GM18861 (cell line): ENCODE measurements at regions not wholly inside any gene's neighbourhood (a gene's known extent, or its start where the extent isn't known, plus 50 kb on each side); places are given as distances from the start of the nearest gene placed in this dataset.
"Not testable (repeated sequence)": the region's sequence is repeated elsewhere in the genome, so short reads cannot be mapped to it uniquely, and the experiment has no call there.

Source experiments
- ATAC-seq: cut with Tn5 transposase; IDR thresholded peaks from one replicate; pipeline ENCODE4 v1.9.1; 2021; ENCODE audit not compliant: unreplicated experiment

DNA sequence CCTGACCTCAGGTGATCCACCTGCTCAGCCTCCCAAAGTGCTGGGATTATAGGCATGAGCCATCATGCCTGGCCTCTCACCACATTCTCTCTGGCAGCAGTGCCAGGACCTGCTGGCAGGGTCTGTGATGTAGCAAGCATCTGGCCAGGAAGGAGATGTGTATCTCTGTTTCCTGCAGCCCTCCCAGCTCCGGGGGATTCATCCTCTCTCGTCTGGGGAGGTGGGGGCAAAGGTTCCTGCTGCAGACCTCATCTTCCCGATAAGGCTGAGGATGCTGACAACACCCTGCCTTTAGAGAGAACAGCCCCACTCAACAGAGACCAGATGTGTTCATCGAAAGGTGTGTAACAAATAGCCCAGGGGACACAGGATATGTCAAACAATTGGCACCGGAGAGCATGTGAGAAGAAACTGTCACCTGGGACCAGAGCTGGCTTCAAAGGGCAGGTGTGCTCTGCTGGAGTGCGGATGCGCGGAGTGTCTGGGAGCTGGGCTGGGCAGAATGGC is 54.8 kb upstream of the SEC14L1 start:
- no peak for ATAC-seq

DNA sequence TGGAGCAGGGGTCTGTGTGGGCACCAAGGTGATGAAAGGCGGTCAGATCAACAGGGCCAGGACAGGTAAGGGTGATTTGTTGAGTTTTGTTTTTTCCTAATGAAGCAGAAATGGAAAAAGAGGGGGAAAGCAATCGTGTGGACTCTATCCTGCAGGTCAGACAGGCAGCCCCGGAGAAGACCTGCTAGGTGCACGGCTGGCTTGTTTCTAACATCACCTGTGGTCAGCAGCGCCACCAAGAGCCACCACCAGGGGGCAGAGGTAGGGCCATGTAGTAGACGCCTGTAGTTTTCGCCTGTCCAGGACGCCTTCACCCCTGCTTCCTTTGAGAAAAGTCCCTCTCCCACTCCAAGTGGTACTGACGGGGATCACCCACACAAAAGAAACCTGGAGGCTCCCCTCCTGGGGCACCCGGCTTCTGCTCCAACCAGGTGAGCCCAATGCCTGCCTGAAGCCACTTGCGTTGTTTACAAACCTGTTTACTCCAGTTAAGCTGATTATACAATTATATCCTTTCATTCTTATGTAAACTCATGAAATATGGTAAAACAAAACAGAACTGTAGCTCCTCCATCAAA is 54.2 kb upstream of the SEC14L1 start:
- peak; percentile 37 for ATAC-seq

DNA sequence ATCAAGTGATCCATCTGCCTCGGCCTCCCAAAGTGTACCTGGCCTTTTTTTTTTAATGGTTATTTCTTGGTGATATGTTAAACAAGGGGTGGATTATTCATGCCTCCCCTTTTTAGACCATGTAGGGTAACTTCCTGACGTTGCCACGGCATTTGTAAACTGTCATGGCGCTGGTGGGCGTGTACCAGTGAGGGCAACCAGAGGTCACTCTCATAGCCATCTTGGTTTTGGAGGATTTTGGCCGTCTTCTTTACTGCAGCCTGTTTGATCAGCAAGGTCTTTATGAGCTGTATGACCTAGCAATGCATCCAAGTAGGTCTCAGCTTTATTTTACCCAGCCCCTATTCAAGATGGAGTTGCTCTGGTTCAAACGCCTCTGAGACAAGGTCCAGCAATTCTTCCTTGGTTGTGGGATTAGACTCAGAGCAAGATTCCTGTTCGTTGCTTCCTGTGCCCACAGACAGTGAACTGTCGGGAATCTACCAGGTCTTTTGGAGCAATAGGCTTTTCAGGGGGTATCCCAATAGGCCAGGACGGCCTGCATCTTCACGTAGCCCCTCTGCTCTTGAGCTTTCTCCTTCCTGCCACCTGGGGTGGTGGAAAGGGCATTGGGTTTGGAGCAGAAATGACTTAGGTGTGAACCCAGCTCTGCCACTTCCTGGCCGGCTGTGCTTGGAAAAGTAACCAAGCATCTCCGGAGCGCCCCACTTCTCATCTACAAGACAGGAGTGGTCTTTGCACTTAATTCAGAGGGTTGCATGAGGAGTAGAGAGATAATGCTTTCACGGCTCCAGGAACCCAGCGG is 52.9 kb upstream of the SEC14L1 start:
- ATAC-seq = no peak

DNA sequence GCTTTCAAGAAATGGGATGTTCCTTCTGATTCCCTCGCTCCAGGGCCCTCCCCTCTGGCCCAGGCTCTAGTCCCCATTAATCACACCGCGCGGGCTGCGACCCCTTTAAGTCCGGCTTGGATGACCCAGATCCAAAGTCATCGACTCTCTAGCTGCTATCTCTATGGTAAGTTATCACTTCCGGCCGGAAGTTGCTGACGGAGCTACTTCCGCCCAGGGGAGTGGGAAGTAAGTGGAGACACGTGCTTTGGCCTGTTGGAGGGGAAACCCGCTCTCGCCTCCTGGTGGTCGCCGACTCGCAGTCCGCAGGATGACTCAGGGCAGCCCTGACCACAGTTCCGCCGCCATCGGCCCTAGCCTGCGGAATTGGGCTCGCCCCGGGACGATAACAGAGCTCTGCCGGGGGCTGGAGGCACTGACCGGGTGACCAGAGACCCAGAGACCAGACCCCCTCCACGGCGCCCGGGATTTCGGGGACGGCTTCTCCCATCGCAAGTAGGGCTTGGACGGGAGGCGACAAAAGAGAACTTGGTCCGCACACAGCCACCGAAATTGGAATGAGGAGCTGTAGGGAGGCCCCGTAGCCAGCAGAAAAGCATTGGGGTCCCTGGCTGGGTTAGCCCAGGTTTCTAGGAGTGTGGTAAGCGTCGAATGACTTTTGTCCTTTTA is 52.2 kb upstream of the SEC14L1 start:
- ATAC-seq = peak; percentile 63

DNA sequence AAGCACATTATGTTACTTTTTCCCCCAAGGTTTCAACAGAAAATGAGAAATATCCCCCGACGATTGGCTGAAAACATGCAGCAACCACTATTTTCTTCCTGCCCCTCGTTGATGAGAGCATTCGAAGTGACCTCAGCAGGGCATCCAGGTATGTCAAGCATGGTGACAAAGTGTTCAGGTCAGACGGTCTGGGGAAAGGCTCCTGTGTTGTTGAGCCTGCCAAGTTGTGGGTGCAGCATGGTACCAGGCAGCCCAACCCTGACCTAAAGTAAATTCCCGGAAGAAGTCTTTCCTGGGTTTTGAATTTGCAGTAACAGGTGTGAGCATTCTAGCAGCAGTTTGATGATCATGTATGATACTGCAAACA is 51.7 kb upstream of the SEC14L1 start:
- ATAC-seq = no peak

DNA sequence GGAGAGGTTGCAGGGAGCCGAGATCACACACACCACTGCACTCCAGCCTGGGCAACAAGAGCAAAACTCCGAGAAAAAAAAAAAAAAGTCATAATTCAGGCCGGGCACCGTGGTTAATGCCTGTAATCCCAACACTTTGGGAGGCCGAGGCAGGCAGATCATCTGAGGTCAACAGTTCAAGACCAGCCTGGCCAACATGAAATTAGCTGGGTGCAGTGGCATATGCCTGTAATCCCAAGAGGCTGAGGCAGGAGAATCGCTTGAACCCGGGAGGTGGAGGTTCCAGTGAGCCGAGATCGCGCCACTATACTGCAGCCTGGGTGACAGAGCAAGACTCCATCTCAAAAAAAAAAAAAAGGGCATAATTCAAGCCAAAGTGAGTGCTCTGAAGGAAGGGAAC is 50.8 kb upstream of the SEC14L1 start:
- ATAC-seq = not testable (repeated sequence)

DNA sequence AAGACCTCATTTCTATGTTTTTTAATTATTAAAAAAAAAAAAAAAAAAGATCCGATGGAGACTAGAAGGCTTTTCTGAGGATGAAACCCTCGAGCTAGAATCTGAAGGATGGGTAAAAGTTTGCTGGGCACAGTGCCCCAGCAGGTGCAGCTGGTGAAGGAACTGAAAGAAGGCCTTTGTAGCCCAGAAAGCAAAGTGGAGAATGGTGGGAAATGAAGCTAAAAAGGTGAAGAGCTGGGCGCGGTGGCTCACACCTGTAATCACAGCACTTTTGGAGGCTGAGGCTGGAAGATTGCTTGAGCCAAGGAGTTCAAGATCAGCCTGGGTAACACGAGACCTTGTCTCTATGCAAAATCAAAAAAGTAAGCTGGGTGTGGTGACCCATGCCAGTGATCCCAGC is 50.3 kb upstream of the SEC14L1 start:
- ATAC-seq = no peak
